ENCODE measurements at regions not wholly inside any gene's neighbourhood (a gene's known extent, or its start where the extent isn't known, plus 50 kb on each side); places are given as distances from the start of the nearest gene placed in this dataset.

DNA sequence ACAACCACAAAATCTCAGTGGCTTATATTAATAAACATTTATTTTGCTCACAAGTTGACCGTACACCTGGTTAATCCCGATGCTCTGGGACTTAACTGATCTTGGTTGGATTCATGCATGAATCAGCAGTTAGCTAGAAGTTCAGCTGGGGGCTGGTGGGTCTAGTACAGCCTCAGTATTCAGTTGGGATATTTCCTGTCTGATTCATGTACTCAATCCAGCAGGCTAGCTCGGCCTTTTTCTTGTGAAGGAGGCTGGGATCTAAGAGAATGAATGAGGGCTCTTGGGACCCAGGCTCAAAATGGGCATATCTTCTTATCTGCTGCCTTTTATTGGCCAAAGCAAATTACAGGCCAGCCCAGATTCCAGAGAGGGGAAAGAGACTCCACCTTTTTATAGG lies 178.8 kb downstream of the KCTD12 start:
- H3K9me3 Mint-ChIP-seq, result no peaks in the 10 kb centered on the region
- H3K4me1 Mint-ChIP-seq, result no peaks in the 10 kb centered on the region
- H3K4me3 Mint-ChIP-seq, result no peak overlapping the region
- no peaks in the 10 kb centered on the region for H3K27me3 Mint-ChIP-seq
- no peaks in the 10 kb centered on the region for H3K36me3 Mint-ChIP-seq
- no peak overlapping the region for H3K27ac Mint-ChIP-seq
- no peak for ATAC-seq (ENCODE audit: low read depth)
- POLR2A ChIA-PET, result no interaction called here
- DNase-seq, result no peak

DNA sequence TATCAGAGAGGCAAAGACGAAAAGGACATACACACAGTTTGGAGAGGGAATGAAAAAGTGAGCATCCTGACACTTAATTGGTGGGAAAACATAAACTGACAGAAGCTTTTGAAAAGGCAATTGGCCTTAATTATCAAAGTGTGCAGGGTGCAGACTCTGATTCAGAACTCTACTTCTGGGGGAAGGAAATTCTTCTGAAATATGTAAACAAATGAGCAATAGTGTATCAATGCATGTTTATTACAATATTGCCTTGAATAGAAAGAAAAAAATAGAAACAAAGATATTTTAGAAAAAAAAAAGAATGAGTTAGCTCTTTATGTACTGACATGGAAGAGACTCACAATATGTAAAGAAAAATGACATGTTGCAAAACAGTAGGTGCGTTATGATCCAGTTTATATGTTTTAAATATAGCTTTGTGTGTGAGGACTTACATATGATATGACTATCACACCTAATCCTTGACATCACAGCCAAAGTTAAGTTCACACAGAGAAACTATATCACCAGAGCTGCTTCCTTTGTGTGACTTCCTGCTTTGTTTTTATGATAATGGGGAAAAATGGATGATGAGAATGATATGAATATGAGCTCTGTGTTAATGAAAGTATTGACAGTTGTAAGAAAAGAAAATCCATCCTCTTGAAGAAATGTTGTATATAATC lies 182.4 kb downstream of the KCTD12 start:
- Mint-ChIP-seq H3K4me1 (no peaks in the 10 kb centered on the region), H3K4me3 (no peak overlapping the region), H3K9me3 (no peaks in the 10 kb centered on the region), H3K27me3 (no peaks in the 10 kb centered on the region), H3K27ac (no peak overlapping the region), H3K36me3 (no peaks in the 10 kb centered on the region)
- DNase-seq, result no peak
- ATAC-seq (ENCODE audit: low read depth), result no peak
- POLR2A ChIA-PET, result no interaction called here

DNA sequence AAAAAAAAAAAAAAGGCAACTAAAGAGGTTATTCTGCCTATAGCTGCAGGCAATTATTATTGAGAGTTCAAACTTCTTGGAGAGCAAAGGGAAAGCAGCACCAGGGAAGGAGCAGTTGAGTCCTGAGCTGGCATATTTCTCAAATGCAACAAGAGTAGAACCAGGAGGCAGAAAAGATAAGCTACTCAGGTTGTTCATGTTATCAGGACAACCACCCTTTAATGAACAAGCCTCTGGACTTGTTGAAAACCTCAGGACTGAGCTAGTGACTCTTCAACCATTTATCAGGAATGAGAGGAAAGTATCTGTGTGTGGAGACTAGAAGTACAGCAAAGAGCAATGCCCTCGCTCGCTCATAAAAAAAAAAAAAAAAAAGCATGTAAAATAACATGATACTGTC lies 183.0 kb downstream of the KCTD12 start:
- no peaks in the 10 kb centered on the region for H3K4me1 Mint-ChIP-seq
- H3K9me3 Mint-ChIP-seq, result no peaks in the 10 kb centered on the region
- POLR2A ChIA-PET, result no interaction called here
- H3K27ac Mint-ChIP-seq, result no peak overlapping the region
- no peaks in the 10 kb centered on the region for H3K27me3 Mint-ChIP-seq
- ATAC-seq (ENCODE audit: low read depth) (no peak), DNase-seq (no peak)
- no peaks in the 10 kb centered on the region for H3K36me3 Mint-ChIP-seq
- no peak overlapping the region for H3K4me3 Mint-ChIP-seq

DNA sequence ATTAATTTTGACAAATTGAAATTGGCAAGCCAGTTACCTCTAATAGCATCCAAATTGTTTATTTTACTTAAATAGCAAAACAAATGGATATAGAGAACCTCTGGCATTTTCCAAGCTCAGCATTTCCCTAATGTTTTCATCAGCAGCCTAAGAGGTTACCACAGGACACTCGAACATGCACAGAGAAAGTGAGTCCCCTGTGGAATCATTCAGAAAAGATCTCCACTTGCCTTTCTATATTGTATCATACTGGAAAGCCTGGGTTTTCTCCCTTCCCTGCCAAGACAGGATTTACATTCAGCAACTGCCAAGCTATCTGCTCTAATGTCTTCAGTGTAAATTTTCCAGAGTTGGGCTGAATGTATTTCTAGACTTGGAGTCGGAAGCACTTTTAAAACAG lies 188.9 kb downstream of the KCTD12 start:
- POLR2A ChIA-PET, result no interaction called here
- H3K9me3 Mint-ChIP-seq, result no peaks in the 10 kb centered on the region
- peaks cover 2% of the 10 kb centered on the region for H3K27me3 Mint-ChIP-seq
- no peak for ATAC-seq (ENCODE audit: low read depth)
- no peak overlapping the region for H3K27ac Mint-ChIP-seq
- no peak for DNase-seq
- H3K36me3 Mint-ChIP-seq, result no peaks in the 10 kb centered on the region
- no peak overlapping the region for H3K4me3 Mint-ChIP-seq
- H3K4me1 Mint-ChIP-seq, result no peaks in the 10 kb centered on the region

DNA sequence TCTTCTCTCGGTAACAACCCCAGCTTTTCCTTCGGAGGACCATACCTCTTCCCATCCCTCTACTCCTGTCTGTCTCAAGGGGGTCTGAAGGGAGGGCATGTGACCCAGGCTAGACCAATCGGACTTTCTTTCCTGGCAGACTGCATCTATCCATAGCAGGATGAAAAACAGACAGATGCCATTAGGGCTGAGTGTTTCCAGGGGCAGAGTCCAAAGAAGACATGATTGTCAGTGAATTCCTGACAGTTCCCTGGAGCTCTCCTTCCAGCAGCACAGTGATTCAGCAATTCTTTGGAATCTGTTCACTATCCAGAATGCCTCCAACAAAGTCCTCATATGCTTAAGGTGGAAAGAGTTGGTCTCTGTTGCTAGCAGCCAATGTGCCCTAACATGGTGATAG lies 189.8 kb downstream of the KCTD12 start:
- Mint-ChIP-seq H3K4me3 (no peak overlapping the region), H3K36me3 (no peaks in the 10 kb centered on the region)
- DNase-seq, result no peak

DNA sequence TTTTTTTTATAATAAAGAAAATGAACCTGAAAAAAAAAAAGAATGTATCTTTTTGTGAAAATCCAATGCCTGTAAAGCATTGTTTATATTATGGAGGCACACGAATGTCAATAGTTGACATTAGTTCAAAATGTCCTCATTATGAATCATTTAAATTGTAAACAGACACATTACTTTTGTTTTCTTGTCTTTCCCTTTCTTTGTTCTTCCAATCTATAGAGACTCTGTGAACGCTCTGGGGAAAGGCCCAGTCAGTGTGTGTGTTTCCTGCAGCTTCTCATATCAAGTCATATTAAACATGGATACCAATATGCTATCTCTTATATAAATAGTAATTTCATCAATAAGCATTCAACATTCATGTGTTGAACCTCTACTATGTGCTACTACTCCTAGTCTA lies 193.1 kb downstream of the KCTD12 start:
- H3K27me3 Mint-ChIP-seq, result peaks cover 2% of the 10 kb centered on the region
- H3K4me3 Mint-ChIP-seq, result no peak overlapping the region
- H3K36me3 Mint-ChIP-seq, result no peaks in the 10 kb centered on the region

More for the DNA sequence above, 189.8 kb downstream of the KCTD12 start:
- Mint-ChIP-seq H3K9me3 (no peaks in the 10 kb centered on the region), H3K4me1 (no peaks in the 10 kb centered on the region), H3K27ac (no peak overlapping the region), H3K27me3 (peaks cover 2% of the 10 kb centered on the region)
- POLR2A ChIA-PET, result interaction anchor here (0.6 kb wide), 1 partner anchor 60 kb away, joined by 3 read pairs; no protein-coding TSS in a partner anchor
- no peak for ATAC-seq (ENCODE audit: low read depth)

DNA sequence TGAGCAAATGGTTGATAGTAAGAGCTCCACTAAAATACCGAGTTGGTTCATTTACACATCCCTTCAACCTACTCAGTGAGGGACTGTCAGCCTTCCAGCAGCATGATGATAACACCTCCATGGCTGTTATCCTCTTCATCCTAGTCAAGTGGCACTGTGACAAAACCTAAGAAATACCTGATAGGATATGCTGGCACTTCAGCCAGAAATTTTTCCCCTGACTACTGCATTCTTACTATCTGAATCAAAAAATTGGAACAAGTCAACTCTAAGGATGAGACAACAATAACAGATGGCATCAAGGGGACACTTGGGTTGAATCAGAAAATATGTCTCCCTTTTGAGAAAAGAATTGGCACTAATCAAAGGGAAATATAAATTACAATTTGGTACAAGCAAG lies 193.9 kb downstream of the KCTD12 start:
- no peak for ATAC-seq (ENCODE audit: low read depth)
- Mint-ChIP-seq H3K9me3 (no peaks in the 10 kb centered on the region), H3K36me3 (no peaks in the 10 kb centered on the region)

More for the DNA sequence above, 193.1 kb downstream of the KCTD12 start:
- ATAC-seq (ENCODE audit: low read depth), result no peak
- H3K27ac Mint-ChIP-seq, result no peak overlapping the region
- no peaks in the 10 kb centered on the region for H3K4me1 Mint-ChIP-seq
- no peaks in the 10 kb centered on the region for H3K9me3 Mint-ChIP-seq
- DNase-seq, result no peak
- POLR2A ChIA-PET, result no interaction called here

DNA sequence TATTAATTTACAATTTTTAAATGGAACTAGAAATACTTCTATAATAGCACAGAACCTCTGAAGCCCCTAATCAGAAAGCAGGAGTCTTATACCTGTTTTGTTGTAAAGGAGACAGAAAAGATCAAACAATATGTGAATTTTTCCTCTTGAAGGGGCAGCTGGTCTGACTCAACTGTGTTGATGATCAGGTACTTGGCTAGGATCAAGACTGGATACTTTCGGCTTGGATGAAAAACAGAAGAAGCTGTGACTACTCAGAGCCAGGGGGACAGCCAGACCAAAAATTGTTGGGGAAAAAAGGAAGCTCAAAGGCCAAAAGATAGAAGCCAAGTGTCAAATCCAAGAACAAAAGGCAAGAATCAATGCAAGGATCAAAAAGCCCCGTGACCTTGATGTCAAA lies 195.6 kb downstream of the KCTD12 start:
- H3K9me3 Mint-ChIP-seq, result no peaks in the 10 kb centered on the region

More for the DNA sequence above, 193.9 kb downstream of the KCTD12 start:
- Mint-ChIP-seq H3K4me3 (no peak overlapping the region), H3K4me1 (no peaks in the 10 kb centered on the region), H3K27ac (no peak overlapping the region), H3K27me3 (no peaks in the 10 kb centered on the region)
- DNase-seq, result no peak
- POLR2A ChIA-PET, result no interaction called here

DNA sequence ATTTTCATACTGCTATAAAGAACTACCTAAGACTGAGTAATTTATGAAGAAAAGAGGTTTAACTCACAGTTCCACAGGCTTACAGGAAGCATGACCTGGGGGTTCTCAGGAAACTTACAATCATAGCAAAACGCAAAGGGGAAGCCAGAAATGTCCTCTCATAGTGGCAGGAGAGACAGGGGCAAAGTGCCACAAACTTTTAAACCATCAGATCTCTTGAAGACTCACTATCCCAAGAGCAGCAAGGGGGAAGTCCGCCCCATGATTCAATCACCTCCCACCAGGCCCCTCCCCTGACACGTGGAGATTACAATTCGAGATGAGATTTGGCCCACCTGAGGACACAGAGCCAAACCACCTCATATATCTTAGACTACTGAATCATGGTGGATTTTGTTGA lies 198.7 kb downstream of the KCTD12 start:
- Mint-ChIP-seq H3K36me3 (no peaks in the 10 kb centered on the region), H3K4me1 (no peaks in the 10 kb centered on the region), H3K4me3 (no peak overlapping the region), H3K27me3 (peaks cover 4% of the 10 kb centered on the region), H3K27ac (no peak overlapping the region), H3K9me3 (no peaks in the 10 kb centered on the region)
- DNase-seq (no peak), ATAC-seq (ENCODE audit: low read depth) (no peak)
- POLR2A ChIA-PET, result no interaction called here

More for the DNA sequence above, 195.6 kb downstream of the KCTD12 start:
- Mint-ChIP-seq H3K27ac (no peak overlapping the region), H3K27me3 (peaks cover 2% of the 10 kb centered on the region), H3K4me3 (no peak overlapping the region), H3K4me1 (no peaks in the 10 kb centered on the region), H3K36me3 (no peaks in the 10 kb centered on the region)
- ATAC-seq (ENCODE audit: low read depth) (no peak), DNase-seq (no peak)
- POLR2A ChIA-PET, result no interaction called here

DNA sequence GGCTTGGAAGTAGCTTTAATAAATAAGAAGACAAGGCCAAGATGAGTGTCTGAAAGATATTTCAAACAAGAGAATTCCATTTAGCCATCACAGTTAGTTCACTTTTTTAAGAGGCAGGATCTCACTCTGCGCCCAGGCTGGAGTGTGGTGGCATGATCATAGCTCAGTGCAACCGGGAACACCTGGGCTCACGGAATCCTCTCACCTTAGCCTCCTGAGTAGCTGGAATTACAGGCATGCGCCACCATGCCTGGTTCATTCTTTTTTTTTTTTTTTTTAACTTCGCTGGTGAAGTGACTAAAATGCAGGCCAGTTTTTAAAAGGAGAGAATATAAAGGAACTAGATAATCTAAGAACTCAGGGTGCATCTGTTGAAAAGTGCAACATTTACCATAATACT lies 200.3 kb downstream of the KCTD12 start:
- no peaks in the 10 kb centered on the region for H3K9me3 Mint-ChIP-seq
- DNase-seq, result no peak
- no peak overlapping the region for H3K4me3 Mint-ChIP-seq
- no peaks in the 10 kb centered on the region for H3K4me1 Mint-ChIP-seq
- no peaks in the 10 kb centered on the region for H3K36me3 Mint-ChIP-seq
- no peak overlapping the region for H3K27ac Mint-ChIP-seq
- peaks cover 4% of the 10 kb centered on the region for H3K27me3 Mint-ChIP-seq
- POLR2A ChIA-PET, result no interaction called here
- no peak for ATAC-seq (ENCODE audit: low read depth)

DNA sequence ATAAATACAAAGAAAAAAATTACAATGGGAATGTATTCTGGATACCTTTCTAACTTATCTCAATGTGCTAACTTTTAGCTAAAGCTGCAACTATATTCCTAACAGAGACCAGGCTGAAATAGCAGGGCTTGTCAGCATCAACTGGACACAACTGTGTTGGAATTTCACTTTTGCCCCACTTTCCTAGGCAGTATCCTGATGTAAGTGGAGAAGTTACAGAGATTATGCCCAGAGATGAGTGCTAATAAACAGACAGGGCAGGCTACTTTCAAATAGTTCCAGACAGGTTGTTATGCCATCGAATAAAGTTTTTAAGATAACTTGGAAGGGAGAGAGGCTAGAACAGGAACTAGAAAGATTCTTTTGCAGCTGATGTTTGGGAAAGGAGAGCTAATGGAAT lies 201.9 kb downstream of the KCTD12 start:
- DNase-seq, result no peak
- no peak overlapping the region for H3K4me3 Mint-ChIP-seq
- no peak for ATAC-seq (ENCODE audit: low read depth)

DNA sequence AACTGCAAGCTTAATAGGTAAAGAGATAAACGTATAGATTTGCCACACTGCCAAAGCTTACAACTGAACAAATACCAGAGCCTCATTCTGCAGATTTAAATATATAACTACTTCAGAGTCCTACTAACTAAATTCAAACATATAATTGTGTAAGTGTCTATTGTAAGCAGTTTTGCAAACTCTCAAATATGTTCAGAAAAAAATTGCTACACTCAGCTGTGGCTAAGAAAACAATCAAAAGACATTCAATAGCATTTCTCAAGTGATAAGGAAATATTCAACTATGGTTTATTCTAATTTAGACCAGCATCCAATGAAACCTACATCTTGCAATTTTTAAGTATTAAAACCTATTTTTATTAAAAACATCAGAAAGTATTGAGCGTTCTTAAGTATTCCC lies 202.4 kb downstream of the KCTD12 start:
- no peaks in the 10 kb centered on the region for H3K36me3 Mint-ChIP-seq
- no peak overlapping the region for H3K27ac Mint-ChIP-seq
- H3K4me3 Mint-ChIP-seq, result no peak overlapping the region
- no peaks in the 10 kb centered on the region for H3K4me1 Mint-ChIP-seq
- POLR2A ChIA-PET, result no interaction called here
- no peaks in the 10 kb centered on the region for H3K9me3 Mint-ChIP-seq
- peaks cover 4% of the 10 kb centered on the region for H3K27me3 Mint-ChIP-seq
- DNase-seq, result no peak
- ATAC-seq (ENCODE audit: low read depth), result no peak

More for the DNA sequence above, 201.9 kb downstream of the KCTD12 start:
- Mint-ChIP-seq H3K36me3 (no peaks in the 10 kb centered on the region), H3K27me3 (peaks cover 4% of the 10 kb centered on the region), H3K4me1 (no peaks in the 10 kb centered on the region), H3K9me3 (no peaks in the 10 kb centered on the region), H3K27ac (no peak overlapping the region)
- POLR2A ChIA-PET, result no interaction called here

DNA sequence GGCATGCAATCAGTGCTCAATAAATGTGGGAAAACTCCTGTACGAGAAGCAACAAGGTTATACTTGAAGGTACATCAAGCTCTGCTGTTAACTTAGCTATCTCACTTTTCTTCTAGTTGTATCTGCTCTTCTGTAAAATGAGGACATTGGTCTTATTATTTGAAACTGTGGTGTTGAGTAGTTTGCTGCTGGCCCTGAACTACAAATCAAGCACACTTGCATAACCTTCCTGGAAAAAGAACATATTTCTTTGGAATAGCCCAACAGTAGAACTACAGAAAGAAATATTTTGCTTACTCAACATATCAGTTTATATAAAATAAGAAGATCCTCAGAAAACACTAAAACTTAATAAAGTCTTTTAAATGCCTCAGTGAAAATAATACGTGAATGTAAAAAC lies 203.0 kb downstream of the KCTD12 start:
- no peaks in the 10 kb centered on the region for H3K36me3 Mint-ChIP-seq
- DNase-seq (no peak), ATAC-seq (ENCODE audit: low read depth) (no peak)
- no peak overlapping the region for H3K27ac Mint-ChIP-seq
- peaks cover 4% of the 10 kb centered on the region for H3K27me3 Mint-ChIP-seq
- no peaks in the 10 kb centered on the region for H3K9me3 Mint-ChIP-seq
- POLR2A ChIA-PET, result no interaction called here
- no peaks in the 10 kb centered on the region for H3K4me1 Mint-ChIP-seq
- H3K4me3 Mint-ChIP-seq, result no peak overlapping the region

DNA sequence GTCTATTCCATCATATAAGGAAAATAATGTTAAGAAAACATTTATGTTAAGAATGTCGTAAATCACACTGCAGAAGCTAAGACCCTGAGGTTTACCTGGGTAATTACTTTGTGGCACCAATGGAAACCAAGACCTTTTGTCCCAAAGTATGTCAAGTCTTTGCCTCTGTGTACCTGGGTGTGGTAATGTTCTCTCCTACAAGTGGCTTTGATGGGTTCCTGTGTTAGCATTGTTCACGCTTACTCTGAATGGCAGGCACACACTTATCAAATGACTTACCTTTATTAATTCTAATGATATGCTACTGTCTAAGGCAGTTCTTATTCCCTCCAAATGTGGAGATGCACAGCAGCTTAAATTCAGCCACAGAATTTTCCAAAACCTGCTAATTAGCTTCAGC lies 206.1 kb downstream of the KCTD12 start:
- H3K9me3 Mint-ChIP-seq, result no peaks in the 10 kb centered on the region
- peaks cover 2% of the 10 kb centered on the region for H3K27me3 Mint-ChIP-seq
- H3K4me1 Mint-ChIP-seq, result no peaks in the 10 kb centered on the region
- ATAC-seq (ENCODE audit: low read depth) (no peak), DNase-seq (no peak)
- H3K36me3 Mint-ChIP-seq, result no peaks in the 10 kb centered on the region
- H3K27ac Mint-ChIP-seq, result no peak overlapping the region
- H3K4me3 Mint-ChIP-seq, result no peak overlapping the region
- POLR2A ChIA-PET, result no interaction called here

DNA sequence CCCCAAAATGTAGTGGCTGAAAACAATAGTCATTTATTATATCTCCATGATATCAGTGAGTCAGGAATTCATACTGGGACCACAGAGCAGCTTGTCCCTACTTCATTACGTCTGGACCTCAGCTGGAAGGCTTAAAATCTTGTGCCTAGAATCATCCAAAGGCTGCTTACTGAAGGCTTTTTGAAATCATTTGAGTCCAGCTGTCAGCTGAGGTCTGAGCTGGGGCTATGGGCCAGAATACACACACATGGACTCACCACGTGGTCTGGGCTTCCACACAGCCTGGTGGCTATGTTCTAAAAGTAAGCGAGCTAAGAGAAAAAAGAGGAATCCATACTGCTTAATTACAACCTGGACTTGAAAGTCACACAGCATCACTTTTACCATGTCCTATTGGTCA lies 209.2 kb downstream of the KCTD12 start:
- Mint-ChIP-seq H3K27ac (no peak overlapping the region), H3K9me3 (no peaks in the 10 kb centered on the region), H3K4me1 (no peaks in the 10 kb centered on the region), H3K36me3 (no peaks in the 10 kb centered on the region), H3K4me3 (no peak overlapping the region), H3K27me3 (peaks cover 4% of the 10 kb centered on the region)
- DNase-seq (no peak), ATAC-seq (ENCODE audit: low read depth) (no peak)
- POLR2A ChIA-PET, result no interaction called here

All from activated naive CD8-positive, alpha-beta T cell treated with anti-CD3 and anti-CD28 coated beads, Interleukin-2, amount 10 ng/mL, durations not matched to agents 7 days and 5 days (primary cell).